CD4-positive, alpha-beta T cell treated with Interferon gamma for 1 hour (primary cell): ENCODE measurements at regions not wholly inside any gene's neighbourhood (a gene's known extent, or its start where the extent isn't known, plus 50 kb on each side); places are given as distances from the start of the nearest gene placed in this dataset.
"Not testable (repeated sequence)": the region's sequence is repeated elsewhere in the genome, so short reads cannot be mapped to it uniquely, and the experiment has no call there.

ENCODE experiments used
- DNase-seq: peaks from one replicate; pipeline ENCODE4 v3.0.0-alpha.2; 2020

DNA sequence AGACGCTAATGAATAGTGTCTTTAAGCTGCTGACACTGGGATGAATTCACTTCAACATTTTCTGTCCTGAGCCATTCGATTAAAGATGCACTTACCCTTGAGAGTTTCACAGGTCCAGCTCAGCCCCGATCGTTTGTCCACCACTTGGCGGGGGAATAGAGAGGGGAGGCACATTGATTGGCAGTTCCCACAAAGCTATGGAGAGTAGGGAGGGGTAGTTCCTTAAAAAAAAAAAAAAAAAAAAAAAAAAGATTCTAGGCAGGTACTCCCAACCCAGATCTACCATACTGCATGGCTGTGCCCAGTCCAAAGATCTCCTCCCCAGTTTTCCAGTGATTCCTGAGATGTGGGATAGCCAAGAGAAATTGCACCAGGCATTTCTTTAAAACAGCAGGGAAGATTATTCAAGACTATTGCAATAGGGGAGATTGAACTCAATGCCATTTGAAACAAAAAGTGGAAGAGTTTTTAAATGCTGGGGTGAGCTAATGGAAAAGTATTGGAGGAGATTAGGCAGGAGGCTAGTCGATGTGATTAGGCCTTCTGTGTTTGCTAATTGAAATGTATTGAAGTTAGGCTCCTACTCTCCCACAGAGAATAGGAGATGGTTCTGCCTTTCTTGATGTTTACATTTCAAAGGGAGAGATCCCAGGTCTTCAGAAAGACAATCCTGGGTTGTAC lies 2217.4 kb upstream of the WWC1 start:
- no peak for DNase-seq

GRCh38 chr5:166074582-166075481 lies 2216.6 kb upstream of the WWC1 start:
- DNase-seq, result no peak

GRCh38 chr5:166083183-166083959 lies 2208.1 kb upstream of the WWC1 start:
- DNase-seq, result no peak

DNA sequence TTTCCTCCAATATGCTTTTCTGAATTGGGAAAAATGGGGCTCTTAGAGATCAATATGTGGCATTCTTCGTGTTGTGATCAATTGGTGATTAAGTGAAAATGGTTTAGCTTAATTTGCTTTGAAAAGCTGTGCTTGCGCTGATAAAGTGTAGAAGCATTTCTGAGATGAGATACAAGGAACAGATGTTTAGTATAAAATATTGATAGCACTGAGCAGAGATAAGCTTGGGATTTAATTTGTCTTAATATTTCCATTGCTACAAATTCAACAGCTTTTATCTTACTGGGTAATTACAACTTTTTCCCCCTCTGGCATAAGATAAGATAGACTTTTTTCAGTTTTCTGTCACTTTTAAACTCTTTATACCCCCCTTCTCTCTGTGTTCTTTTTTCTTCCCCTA lies 2204.9 kb upstream of the WWC1 start:
- DNase-seq, result no peak

DNA sequence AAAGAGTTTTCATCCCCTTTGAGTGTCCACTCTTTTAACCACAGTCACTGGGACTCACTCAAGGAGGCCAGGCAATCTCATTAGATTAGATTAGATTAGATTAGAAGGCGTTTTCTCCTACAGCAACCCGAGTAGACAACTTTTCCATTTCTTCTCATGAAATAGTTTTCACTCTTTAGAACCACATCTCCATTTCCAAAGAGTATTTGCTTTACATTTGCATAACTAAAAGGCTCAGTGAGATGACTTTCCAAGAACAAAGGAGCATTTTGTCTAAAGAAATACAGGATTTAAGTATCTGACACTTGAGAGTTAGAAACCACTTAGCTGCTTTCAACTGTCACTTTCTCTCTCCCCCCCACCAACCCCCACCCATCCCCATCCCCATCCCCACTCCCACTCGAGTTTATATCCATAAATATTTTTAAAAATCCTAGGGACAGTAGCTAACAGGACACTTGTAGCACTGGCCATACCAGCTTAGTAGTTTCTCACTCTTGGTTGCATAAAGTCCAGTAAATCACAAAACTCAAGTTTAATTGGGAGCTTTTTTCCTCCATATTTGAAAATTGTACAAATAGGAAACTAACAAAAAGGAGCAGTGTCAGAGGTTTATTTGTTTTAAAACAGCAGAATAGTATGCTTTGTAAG lies 2202.9 kb upstream of the WWC1 start:
- no peak for DNase-seq

GRCh38 chr5:166091931-166092330 lies 2199.5 kb upstream of the WWC1 start:
- no peak for DNase-seq

DNA sequence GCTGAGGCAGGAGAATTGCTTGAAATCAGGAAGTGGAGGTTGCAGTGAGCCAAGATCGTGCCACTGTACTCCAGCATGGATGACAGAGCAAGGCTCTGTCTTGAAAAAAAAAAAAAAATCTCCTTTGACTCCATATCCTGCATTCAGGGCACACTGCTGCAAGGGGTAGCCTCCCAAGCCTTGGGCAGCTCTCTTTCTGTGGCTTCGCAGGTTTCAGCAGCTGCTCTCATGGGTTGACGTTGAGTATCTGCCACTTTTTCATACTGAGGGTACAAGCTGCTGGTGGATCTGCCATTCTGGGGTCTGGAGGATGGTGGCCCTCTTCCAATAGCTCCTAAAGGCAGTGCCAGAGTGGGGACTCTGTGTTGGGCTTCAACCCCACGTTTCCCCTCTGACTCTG lies 2198.1 kb upstream of the WWC1 start:
- DNase-seq, result no peak

DNA sequence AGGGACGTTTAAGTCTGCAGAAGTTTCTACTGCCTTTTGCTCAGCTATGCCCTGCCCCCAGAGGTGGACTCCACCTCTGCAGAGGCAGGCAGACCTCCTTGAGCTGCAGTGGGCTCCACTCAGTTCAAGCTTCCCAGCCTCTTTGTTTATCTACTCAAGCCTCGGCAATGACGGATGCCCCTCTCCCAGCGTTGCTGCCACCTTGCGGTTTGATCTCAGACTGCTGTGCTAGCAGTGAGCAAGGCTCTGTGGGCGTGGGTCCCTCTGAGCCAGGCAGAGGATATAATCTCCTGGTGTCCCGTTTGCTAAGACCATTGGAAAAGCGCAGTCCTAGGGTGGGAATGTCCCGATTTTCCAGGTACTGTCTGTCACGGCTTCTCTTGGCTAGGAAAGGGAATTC lies 2188.5 kb upstream of the WWC1 start:
- no peak for DNase-seq

- DNase-seq, result no peak
These were observed 2180.4 kb upstream of the WWC1 start for GRCh38 chr5:166111021-166111420.

GRCh38 chr5:166117072-166118066 lies 2174.1 kb upstream of the WWC1 start:
- DNase-seq, result no peak

GRCh38 chr5:166119506-166119905 lies 2171.9 kb upstream of the WWC1 start:
- DNase-seq, result no peak

DNA sequence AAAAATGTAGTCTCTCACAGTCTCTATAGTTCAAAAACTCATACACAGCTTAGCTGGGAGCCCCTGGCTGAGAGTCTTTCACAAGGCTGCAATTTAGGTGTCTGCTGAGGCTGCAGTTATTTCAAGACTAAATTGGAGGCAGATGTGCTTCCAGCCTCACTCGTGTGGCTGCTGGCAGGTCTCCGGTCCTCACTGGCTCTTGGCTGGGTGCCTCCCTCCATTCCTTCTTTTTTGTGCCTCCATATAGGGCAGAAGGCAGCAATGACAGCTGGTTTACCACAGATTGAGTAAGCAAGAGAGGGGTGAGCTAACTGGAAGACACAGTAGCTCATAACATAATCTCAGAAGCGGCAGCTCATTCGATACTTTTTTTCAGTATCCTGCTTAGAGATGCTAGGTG lies 2167.7 kb upstream of the WWC1 start:
- DNase-seq, result no peak

DNA sequence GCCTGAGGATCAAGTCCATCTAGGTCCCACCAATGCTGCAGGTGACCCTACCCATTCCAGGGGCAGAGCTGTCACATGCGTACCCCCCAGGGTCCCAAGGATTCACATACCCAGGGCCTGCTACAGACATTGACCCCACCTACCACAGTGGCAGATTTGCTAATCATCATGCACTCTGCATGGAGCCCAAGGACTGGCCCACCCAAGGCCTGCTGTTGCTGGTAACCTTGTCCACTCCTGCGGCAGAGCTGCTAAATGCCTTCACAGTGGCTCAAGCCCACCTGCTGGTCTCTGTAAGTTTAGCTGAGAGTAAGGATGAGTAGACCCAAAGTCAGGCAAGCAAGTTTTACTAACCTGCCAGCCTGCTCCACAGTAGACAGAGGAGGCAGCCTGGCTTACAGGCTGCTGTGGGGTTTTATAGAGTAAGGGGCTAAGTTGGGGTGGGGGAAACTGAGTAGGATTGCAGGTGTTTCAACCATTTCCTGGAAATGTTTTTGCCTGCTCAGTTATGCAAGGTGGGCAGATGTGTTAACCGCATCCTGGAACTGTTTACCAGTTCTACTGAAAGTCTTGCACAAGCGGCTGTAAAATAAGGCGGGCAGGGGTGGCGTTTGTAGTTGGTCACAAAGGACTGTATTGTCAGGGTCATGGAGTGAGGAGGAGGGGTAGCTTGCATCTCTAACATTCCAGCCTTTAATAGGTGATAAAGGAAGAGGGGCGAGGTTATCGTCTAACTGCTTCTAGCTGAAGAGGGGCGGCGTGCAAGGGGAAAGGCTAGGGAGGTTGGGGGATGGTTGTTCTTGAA lies 2163.5 kb upstream of the WWC1 start:
- DNase-seq, result no peak

- not testable (repeated sequence) for DNase-seq
These were observed 2146.3 kb upstream of the WWC1 start for GRCh38 chr5:166145107-166145506.

GRCh38 chr5:166163996-166164610 lies 2127.3 kb upstream of the WWC1 start:
- no peak for DNase-seq

- DNase-seq, result no peak
These were observed 2125.8 kb upstream of the WWC1 start for GRCh38 chr5:166165596-166165995.

GRCh38 chr5:166166071-166166470 lies 2125.4 kb upstream of the WWC1 start:
- DNase-seq, result no peak

DNA sequence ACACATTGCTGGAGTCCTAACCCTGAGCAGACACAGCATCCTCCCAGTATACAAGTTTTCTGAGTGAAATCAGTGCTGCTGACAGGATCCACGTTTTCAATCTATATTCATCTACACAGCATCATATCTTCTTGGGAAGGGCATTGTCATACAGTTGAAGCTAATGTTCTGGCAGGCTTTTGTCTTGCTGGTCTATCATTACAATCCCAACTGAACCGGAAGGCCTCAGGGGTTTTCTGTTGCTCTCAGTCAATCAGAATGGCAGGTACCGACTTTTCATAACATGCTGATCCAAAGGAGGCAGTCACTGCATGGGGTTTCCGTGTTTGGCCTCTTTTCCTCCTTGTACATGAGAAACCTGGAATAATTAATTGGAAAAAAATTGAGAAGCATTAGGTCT lies 2118.8 kb upstream of the WWC1 start:
- no peak for DNase-seq

DNA sequence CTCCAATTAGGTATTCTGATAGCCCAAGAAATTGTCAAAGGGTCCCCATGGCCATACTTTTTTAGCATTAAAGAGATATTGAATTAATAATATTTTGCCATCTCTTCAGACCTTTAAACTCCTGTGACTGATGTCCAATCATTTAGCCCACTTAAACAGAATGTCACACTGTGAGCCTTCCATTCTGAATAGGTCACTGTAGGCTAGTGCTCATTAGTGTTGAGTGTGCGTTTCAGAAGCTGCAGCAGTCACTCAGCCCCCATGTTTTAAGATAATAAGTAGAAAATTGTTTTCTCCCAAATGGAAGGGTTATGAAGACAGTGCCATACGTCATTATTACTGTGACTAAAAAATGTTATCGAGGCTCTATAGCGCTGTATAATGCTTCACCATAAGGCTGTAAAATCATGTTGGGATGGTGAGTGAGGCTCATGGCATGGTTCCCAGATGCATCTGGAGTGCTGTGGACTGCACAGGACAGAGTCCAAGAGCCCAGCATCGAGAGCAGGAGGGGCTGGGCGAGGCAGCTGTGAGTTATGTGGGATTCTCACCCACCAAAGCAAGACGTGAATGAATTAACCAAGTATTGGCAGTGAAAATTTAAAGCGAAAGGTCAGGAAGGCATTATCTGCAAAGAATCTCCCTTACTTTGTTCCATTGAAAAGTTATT lies 2112.9 kb upstream of the WWC1 start:
- DNase-seq, result no peak

GRCh38 chr5:166185185-166185584 lies 2106.3 kb upstream of the WWC1 start:
- DNase-seq, result no peak
